Activated CD4-positive, alpha-beta T cell treated with anti-CD3 and anti-CD28 coated beads, Interleukin-2, amount 50 U/mL, for 24 hours (primary cell): ENCODE measurements at regions not wholly inside any gene's neighbourhood (a gene's known extent, or its start where the extent isn't known, plus 50 kb on each side); places are given as distances from the start of the nearest gene placed in this dataset.

Source experiments
- DNase-seq, 2 donors: peaks; one replicate each; pipeline ENCODE4 v3.0.0-alpha.2; 2020; ENCODE audit warnings: low read depth in 1 of 2, low spot score in 1 of 2

DNA sequence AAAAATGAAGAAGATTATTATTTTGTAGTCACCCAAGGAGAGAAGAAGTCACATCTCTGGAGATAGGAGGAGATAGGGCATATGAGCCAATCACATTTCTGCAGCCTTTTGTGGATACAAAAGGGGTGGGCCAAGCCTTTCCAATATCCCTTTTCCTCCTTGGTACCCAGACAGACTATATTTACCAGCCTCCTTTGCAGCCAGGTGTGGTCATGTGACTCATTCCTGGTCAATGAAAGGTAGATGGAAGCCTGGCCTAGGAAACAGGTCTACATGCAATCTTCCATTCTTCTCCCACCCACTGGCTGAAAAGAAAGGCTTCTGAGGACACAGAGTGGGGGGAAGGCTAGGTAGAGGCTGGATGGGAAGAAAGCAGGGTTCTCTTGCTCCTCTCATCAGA, 58.1 kb upstream of the ERG start:
- DNase-seq, result no peak

DNA sequence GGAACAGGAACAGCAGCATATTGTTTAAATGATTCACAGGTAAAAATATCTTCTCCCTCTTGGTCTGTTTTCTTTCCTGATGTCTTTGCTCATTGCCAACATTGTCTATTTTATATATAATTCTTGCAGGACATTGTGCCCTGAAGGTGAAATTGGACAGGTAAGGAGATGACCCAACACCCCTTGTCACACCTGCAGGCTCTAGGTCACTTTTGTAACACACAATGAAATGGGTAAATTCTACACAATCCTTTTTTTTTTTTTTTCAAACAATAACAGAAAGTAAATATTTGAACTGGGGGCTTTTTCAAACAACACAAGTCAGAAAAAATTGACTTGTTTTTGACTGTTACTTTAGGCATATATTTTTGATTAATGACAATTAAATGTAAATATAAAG, 62.9 kb upstream of the ERG start:
- DNase-seq, result no peak

DNA sequence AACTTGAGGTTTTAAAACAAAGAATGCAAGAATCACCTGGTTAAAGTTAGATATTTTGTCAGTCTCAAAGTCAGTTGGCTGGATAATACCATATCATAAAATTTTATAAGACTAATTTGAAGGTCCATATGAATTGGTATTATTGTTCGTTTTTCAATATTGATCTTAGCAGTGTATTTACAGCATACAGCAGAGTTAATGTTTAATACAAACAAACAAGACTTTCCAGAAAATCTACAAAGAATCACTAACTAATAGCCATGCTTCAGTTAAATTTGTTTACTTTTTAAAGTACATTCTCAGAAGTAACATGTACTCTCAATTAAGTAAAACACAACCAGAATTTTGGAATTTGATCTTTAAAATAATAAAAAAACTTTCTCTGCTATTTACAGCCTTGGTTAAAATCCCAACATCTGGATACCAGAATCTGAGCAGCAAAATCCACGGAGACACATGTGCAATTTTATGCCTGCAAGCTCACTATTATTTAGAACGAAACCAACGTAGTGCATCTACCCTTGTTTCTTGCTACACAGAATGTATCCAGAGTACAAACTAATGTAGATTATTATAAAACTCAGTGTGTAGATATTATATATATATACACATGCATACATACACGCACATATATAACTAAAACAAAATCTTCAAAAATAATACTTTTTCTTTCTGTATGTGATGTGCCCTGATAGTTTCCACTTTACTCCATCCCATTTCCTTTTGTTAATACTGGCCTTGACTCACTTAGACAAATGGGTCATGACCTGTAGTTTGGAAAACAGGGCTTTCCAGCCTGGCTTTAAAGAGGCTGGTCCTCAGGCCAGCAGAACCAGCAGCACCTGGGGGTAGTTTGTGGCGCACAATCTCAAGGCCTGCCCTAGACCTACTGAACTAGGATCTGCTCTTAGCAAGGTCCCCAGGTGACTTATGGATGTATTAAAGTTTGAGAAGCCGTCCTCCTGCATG, 63.6 kb upstream of the ERG start:
- no peak for DNase-seq

DNA sequence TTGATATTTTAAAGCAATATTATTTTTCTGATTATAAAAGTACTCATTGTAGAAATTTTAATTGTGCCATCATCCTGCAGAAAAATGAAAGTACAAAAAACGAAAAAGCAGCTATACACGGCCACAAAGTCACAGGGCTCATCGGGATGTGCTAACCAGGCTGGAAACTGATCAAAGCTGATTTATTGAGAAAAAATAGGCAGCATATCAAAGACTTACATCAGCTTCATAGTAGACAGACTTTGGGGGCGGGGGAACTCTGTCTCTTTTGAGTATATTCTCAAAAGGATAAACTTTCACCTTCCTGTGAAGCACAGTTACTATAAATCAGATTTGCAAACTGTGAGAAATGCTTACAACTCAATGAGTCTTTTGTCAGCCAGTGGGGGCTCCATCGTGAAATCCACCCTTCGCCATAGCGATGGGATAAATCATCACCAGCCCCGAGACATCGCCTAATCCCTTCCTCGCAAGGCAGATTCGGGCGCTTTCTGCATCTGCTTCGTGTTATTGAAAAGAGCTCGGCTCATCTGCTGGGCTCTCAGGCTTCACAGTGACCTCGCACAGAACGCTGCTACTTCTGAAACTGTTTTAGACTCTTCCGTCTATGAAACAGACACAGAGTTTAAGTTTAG, 69.2 kb upstream of the ERG start:
- no peak for DNase-seq

DNA sequence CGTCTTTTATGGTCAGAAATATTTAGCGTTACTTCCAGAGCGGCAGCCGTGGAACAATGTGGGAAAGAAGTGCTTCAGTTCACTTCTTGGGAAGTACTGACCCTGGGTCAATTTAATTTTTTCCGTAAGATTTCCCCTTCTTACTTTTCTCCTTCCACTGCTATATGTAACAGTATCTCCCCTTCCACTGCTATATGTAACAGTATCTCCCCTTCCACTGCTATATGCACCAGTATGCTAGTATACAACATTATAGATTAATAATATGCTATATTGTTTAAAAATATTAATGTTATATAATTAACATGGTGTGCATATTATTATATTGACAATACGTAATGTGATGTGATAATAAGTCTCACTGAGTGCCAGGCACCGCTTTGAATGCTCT, 69.7 kb upstream of the ERG start:
- no peak for DNase-seq

DNA sequence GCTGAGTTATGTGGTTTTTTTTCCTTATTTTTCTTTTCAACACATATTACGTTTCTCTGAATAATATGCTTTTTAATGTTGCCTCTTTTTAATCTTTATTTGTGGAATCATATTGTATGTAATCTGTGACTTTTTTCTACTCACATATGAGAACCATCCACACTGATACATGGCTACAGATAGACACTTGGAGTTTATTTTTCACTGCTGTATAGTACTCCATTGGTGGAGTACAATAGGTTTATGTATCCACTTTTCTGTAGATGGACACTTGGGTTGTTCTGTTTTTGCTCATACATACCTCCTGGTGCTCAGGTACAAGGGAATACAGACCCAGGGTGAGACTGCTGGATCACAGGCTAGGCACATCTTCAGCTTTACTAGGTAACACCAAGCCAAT, 71.5 kb upstream of the ERG start:
- no peak for DNase-seq

DNA sequence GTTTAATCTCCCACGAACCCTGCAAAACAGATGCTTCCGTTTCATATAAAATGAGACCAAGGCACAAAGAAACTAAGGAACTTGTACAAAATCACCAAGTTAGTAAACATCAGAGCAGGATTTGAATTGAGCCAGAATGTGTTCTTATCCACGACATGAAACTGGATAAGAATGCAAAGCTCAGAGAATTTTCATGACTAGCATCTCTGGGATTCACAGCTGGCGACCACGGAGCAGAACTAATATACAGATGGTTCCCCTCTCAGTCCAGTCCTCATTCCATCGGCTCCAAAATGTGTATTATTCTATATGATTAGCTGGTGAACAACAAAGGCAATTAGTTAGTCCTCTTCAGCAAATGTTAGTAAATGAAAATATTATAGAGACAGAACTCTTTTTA, 72.3 kb upstream of the ERG start:
- DNase-seq, result no peak

DNA sequence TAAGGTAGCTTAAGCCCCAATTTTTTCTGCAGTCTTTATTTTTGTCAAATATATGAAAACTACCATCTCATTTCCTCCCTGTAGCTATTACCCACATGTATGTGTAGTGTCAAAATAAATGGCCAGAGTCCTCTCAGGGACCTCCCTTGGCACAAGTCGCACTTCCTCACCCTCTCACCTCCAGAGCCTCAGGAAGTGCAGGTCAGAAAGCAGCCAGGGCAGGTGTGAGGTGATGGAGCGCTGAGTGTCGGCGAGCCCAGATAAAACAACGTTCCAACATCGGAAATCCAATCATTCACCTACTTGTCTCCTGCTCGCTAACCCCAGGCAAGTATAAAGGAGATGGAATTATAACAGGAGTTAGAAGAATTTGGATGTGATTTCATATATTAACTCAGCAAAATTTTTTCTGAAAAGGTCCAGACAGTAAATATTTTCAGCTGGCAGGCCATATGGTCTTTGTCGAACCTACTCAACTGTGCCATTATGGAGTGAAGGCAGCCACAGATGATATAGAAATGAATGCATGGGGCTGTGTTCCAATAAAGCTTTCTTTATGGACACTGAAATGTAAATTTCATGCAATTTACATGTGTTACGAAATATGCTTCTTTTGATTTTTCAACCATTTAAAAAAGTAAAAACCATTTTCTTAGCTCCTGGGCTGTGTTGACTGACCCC, 76.8 kb upstream of the ERG start:
- DNase-seq, result no peak

DNA sequence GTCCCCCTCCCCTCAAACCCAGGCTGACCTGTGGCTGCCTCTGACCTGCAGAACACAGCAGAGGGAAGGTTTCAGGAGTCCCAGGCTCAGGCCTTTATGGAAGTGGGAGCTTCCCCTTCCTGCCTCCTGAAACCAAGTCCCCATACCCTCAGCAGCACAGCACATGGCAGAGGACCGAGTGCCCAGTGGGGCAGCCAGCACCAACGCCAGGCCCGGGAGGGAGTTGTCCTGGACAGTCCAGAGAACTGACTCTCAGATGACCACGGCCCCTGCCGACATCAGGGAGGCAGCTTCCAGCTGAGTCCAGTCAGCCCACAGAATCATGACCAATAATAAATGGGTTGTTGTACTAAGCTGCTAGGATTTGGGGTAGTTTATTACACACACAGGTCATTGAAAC, 79.6 kb upstream of the ERG start:
- no peak for DNase-seq

DNA sequence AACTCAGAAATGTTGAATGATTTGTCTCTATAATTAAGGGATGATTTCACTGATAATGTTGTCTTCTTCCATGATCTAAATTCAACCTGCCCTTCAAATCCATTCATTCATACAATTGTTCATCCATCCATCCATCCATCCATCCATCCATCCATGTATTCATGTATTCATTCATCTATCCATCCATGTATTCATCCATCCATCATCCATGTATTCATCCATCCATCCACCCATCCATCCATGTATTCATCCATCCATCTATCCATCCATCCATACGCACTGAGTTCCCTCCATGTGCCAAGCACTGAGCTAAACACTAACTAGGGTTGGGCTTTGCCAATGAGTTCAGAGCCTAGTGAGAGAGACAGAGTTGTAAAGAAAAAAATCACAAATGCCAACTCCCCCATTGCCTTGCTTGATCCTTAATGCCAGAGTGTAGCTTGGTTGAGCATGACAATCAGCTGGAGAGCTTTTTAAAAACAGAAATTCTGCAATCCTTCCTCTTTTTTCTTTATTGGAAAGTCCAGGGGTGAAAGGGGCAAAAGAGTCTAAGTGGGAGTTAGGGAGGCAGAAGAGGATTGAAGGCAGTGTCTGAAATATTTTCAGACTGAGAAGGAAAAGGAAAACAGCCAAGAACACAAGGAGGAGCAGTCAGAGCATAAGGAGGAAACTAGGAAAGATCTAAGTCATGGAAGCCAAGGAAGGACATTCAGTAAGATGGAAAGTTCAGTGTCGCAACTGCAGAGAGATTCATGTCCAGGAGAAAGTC, 92.4 kb upstream of the ERG start:
- DNase-seq, result no peak

DNA sequence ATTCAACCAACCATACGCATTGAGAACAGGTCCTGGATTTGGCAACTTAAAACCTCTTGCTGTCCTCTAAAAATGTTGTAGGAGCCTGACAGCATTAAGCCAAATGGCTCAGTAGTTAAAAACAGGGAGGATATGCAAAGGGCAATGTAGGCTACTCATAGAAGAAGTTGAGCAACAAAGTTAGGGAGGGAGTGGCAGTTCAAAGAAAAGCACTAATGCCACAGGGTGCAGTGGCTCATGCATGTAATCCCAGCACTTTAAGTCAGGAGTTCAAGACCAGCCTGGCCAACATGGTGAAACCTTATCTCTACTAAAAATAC, 92.9 kb upstream of the ERG start:
- DNase-seq, result no peak

DNA sequence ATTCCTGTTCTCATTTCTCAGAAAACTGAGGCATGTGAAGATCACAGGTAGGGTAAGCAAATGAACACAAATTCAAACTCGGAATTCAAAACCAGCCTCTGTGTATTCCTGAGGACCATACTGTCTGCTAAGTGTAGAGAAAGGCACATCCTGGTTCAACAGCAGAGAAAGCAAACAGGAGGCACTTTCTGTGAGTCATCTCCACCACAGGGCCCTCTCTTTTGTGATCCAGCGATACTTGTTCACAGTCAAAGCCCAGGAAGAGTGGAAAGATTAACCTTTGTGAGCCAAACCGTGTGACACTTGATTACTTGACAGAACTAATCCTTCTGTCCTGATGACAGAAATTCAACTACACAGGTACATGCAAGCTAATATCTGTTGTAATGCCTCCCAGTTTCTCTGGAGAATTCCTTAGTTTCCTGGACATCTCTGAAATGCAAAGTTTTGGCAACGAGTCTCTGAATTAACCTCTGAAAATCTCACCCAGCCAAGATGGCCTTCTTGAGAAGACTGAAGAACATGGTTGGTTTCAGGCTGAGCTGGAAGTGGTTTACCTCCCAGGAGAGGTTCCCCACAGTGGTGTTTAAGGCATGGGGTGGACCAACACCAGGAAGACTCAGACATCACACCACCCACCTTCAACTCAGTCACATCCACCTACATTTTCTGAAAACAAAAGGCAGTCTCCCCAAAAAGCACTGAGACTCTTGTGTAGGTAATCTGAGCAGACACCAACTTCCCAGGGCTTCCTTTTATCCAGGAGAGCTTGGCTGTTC, 98.2 kb upstream of the ERG start:
- DNase-seq, result no peak

DNA sequence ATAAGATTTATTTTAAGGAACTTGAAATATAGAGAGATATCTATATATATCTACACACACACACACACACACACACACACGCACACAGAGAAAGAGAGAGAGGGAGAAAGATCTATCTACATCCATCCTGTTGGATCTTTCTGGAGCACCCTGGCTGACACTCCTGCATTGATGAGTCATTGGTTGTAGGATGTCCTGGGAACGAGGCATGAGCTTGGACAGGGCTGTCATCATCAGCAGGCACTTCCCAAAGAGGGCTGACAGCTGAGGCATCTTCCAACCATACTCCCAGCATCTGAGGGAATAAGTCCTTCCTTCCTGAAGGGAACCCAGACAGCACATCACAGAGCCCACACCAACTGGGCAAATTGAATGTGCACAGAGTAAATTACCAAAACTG, 99.1 kb upstream of the ERG start:
- no peak for DNase-seq

DNA sequence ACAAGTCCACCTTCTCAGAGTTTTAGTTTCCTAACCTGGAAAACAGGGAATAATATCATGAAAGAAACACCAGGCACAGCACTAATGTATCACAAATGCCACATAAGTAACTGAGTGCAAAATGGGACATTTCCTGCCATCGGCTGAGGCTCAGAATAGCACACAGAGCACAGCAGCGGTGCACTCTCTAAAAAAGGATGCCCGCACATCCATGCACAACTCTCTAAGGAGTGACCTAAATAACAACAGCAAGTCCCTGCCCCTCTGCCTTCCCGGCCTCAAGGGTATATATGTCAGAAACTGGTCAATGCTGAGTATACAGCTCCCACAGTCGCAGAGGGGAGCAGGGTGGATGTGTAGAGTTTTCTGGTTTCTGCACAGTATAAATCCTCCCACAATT, 100.1 kb upstream of the ERG start:
- DNase-seq, result no peak

DNA sequence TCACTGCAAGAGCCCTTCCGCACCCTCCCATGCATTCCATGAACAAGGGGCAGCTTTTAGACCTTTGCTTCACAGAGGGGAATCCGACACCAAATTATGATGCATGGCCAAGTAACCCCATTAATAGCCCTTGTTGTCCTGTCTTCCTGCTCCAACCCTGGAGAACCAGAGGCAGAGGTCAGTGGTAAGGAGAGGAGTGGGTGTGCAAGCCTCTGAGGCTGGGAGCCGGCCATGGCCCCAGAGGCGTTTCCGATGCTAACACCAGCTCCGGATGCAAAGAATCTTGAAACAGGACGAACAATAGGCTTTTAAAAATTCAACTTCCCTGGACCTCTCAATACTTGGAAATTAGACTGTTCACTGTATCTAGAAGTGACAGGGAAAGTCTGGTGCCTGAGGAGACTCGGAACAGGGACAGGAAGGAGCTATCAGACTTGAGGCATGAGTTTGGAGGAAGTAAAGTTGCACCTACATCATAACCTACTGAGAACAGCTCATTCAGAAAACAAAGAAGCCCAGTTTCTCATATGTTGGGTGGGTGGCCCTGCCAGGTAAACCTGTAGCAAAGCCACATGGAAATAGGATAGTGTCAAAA, 101.2 kb upstream of the ERG start:
- no peak for DNase-seq

DNA sequence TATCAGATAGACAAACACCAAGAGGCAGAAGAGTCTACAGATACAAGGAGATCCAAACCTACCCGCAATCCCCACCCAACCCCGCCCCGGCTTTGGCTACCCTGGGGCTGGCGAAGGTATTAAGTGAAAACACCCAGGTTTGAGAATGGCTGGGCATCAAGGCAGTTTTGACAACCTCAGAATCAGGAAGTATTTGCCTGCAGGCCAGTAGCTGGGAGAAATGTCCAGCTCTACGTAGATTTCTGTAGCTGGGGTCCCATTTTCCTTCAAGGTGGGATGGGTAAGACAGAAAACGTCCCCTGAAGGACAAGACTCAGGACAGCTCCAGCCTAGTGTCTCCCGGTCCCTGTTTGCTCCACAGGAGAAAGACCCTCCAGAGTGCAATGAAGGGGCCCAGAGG, 101.8 kb upstream of the ERG start:
- DNase-seq, result no peak

DNA sequence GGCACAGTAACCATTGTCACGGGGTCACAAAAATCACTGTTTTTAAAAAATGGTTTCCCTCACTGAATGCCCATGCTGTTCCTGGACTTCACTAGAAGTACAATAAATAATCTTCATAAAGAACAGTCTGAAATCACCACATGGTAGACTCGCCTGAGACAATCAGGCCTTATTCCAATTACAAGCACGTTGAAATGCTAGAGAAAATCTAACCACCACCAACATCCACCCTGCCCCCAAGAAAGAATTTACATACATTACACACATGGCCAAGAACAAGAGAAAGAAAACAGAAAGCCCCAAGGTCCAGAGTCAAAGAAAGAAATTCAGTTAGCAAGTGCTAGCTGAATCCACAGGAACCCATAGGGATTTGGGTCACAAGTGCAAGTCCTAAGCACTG, 107.0 kb upstream of the ERG start:
- DNase-seq, result no peak

DNA sequence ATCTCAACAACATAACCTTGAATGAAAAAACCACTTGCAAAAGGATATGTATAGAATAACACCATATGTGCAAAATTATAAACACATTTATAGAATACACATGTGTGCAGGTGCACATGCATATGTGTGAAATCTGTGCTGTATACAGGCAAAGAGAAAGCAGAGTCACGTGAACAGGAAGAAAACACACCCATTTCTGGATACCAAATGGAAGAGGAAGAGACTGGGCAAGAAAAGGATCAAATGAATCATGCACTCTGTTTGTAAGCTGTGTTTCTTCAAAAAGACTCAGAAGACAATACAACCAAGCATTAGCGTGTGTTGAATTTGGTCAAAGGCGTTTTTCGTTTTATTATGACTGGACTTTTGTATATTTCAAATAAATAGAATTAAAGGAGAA, 111.3 kb upstream of the ERG start:
- DNase-seq, result no peak

DNA sequence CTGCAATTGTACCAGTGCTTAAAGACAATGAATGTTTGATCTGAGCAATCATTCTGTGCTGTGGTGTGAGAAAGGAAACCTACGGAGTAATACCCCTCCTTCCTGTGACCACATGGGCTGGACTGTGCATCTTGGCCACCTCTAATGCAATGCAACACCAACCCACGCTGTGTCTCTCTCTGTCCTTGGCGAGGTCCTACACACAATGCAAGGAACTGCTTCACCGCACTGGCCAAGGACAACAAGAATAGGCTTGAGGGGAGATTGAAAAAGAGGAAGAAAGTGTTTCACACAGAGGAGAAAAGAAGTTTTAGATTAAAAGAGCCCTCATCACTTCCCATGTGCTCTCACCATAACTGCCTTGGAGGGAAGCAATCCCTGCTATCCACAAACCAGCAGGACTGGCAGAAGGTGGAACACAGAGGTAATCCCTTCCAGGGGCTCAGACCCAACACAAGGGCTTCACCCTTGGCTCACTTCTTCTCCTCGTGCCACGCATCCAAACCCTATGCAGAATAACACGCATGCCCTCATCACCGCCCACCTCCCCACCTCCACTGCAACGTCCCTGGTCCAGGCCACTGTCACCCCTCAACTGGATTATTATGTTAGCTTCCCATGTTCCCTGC, 112.5 kb upstream of the ERG start:
- DNase-seq, result no peak

DNA sequence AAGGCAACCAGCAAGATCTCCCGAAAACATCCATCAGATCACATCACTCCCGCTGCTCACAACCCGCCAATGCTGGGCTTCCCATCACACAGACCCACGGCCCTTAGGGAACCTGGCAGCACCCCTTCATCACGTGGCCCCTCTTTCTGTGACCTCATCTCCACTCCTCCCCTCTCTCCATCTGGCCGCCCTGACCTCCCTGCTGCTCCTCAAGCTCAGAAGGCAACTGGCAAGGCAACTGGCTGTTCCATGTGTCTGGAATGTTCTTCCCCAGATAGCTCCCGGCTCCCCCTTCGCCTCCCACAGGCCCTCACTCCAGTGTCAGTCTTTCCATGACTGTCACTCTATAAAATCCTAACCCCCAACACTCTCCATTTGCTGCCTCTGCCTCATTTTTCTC, 113.0 kb upstream of the ERG start:
- DNase-seq, result no peak
